CD4-positive, CD25-positive, alpha-beta regulatory T cell (primary cell): ENCODE measurements at regions not wholly inside any gene's neighbourhood (a gene's known extent, or its start where the extent isn't known, plus 50 kb on each side); places are given as distances from the start of the nearest gene placed in this dataset.

Experiments
- ATAC-seq, 2 donors: fragments of 150-1000 bp; cut with Tn5 transposase; one replicate each; pipeline ENCODE4 v1.10.0; 2021; ENCODE audit warnings: low read depth in 2 of 2, moderate number of reproducible peaks in 2 of 2, moderate library complexity in 1 of 2
- DNase-seq, 3 donors: peaks; one replicate each; pipeline versions ENCODE4 v3.0.0 to v3.0.0-alpha.2; 2012 to 2022; ENCODE audit warnings: mixed read lengths in 1 of 3
- H3K27ac ChIP-seq: one replicate; pipeline ENCODE4 v1.7.0; 2013; ENCODE audit warnings: mild to moderate bottlenecking, low read length; ENCODE audit not compliant: insufficient read depth, poor library complexity, severe bottlenecking
- H3K27me3 ChIP-seq: one replicate; pipeline ENCODE4 v1.7.0; 2013; ENCODE audit warnings: low read length; ENCODE audit not compliant: control insufficient read depth, insufficient read depth
- H3K36me3 ChIP-seq: one replicate; pipeline ENCODE4 v1.7.0; 2013; ENCODE audit warnings: mild to moderate bottlenecking, low read length, moderate library complexity; ENCODE audit not compliant: control insufficient read depth, insufficient read depth
- H3K4me1 ChIP-seq: 2 replicates; pipeline ENCODE4 v1.7.0; 2013; ENCODE audit warnings: mild to moderate bottlenecking, low read length; ENCODE audit not compliant: insufficient read depth, control insufficient read depth, poor library complexity, severe bottlenecking
- H3K4me3 ChIP-seq: one replicate; pipeline ENCODE4 v1.7.0; 2013; ENCODE audit warnings: low read depth, mild to moderate bottlenecking, low read length, moderate library complexity
- H3K9me3 ChIP-seq, 2 experiments: 1 replicate in 1 of 2; 2 replicates in 1 of 2; pipeline ENCODE4 v1.7.0; 2013; ENCODE audit warnings: low read length in 2 of 2, mild to moderate bottlenecking in 1 of 2, moderate library complexity in 1 of 2; ENCODE audit not compliant: control insufficient read depth in 2 of 2
- H3K27ac Mint-ChIP-seq, 3 donors: one replicate each; pipeline ENCODE4 v1.8.0; 2020 to 2022; ENCODE audit warnings: mild to moderate bottlenecking in 3 of 3, mixed read lengths in 3 of 3, moderate library complexity in 2 of 3
- H3K27me3 Mint-ChIP-seq: one replicate; pipeline ENCODE4 v1.8.0; 2022; ENCODE audit warnings: mild to moderate bottlenecking, mixed read lengths
- H3K36me3 Mint-ChIP-seq: one replicate; pipeline ENCODE4 v1.8.0; 2020; ENCODE audit warnings: mixed read lengths
- H3K4me1 Mint-ChIP-seq, 4 donors: one replicate each; pipeline ENCODE4 v1.8.0; 2020 to 2022; ENCODE audit warnings: mixed read lengths in 4 of 4, mild to moderate bottlenecking in 1 of 4
- H3K4me3 Mint-ChIP-seq, 4 donors: one replicate each; pipeline ENCODE4 v1.8.0; 2020 to 2022; ENCODE audit warnings: mild to moderate bottlenecking in 4 of 4, mixed read lengths in 4 of 4, moderate library complexity in 3 of 4
- H3K9me3 Mint-ChIP-seq, 7 donors: one replicate each; pipeline ENCODE4 v1.8.0; 2020 to 2022; ENCODE audit warnings: mixed read lengths in 7 of 7, mild to moderate bottlenecking in 3 of 7, moderate library complexity in 2 of 7

GRCh38 chr5:89864941-89865340 lies 544.6 kb downstream of the CETN3 start:
- no peak overlapping the region for H3K4me3 ChIP-seq
- no peaks in the 10 kb centered on the region for H3K27me3 ChIP-seq
- Mint-ChIP-seq H3K36me3 (no peaks in the 10 kb centered on the region), H3K27me3 (no peaks in the 10 kb centered on the region), H3K9me3 (peaks cover 0 to 10% (median 0%) of the 10 kb centered on the region in 7 donors), H3K4me1 (no peaks in the 10 kb centered on the region), H3K27ac (no peak overlapping the region), H3K4me3 (no peak overlapping the region)
- no peaks in the 10 kb centered on the region for H3K9me3 ChIP-seq
- DNase-seq (no peak), ATAC-seq (no peak)
- H3K27ac ChIP-seq, result no peak overlapping the region
- H3K36me3 ChIP-seq, result no peaks in the 10 kb centered on the region
- H3K4me1 ChIP-seq, result no peaks in the 10 kb centered on the region

GRCh38 chr5:89857790-89858189 lies 551.8 kb downstream of the CETN3 start:
- no peaks in the 10 kb centered on the region for H3K27me3 Mint-ChIP-seq
- H3K4me3 Mint-ChIP-seq, result no peak overlapping the region
- no peak for ATAC-seq

GRCh38 chr5:89855417-89855816 lies 554.1 kb downstream of the CETN3 start:
- H3K27ac Mint-ChIP-seq, result no peak overlapping the region
- DNase-seq, result no peak
- no peaks in the 10 kb centered on the region for H3K27me3 ChIP-seq
- H3K4me3 ChIP-seq, result no peak overlapping the region
- H3K9me3 ChIP-seq, result no peaks in the 10 kb centered on the region
- H3K27me3 Mint-ChIP-seq, result no peaks in the 10 kb centered on the region
- no peaks in the 10 kb centered on the region for H3K4me1 ChIP-seq
- no peaks in the 10 kb centered on the region for H3K4me1 Mint-ChIP-seq
- no peaks in the 10 kb centered on the region for H3K36me3 ChIP-seq
- no peak for ATAC-seq
- no peaks in the 10 kb centered on the region for H3K36me3 Mint-ChIP-seq
- H3K9me3 Mint-ChIP-seq, result peaks cover 0 to 7% (median 5%) of the 10 kb centered on the region in 7 donors
- H3K27ac ChIP-seq, result no peak overlapping the region
- no peak overlapping the region for H3K4me3 Mint-ChIP-seq

More at GRCh38 chr5:89857790-89858189, 551.8 kb downstream of the CETN3 start:
- Histone ChIP-seq H3K4me3 (no peak overlapping the region), H3K9me3 (no peaks in the 10 kb centered on the region), H3K36me3 (no peaks in the 10 kb centered on the region), H3K27ac (no peak overlapping the region), H3K4me1 (no peaks in the 10 kb centered on the region), H3K27me3 (no peaks in the 10 kb centered on the region)
- no peaks in the 10 kb centered on the region for H3K36me3 Mint-ChIP-seq
- peaks cover 0 to 7% (median 5%) of the 10 kb centered on the region in 7 donors for H3K9me3 Mint-ChIP-seq
- no peak for DNase-seq
- H3K4me1 Mint-ChIP-seq, result no peaks in the 10 kb centered on the region
- no peak overlapping the region for H3K27ac Mint-ChIP-seq

GRCh38 chr5:89851911-89852310 lies 557.6 kb downstream of the CETN3 start:
- no peaks in the 10 kb centered on the region for H3K9me3 Mint-ChIP-seq
- DNase-seq (no peak), ATAC-seq (no peak)
- no peak overlapping the region for H3K4me3 Mint-ChIP-seq
- Histone ChIP-seq H3K27me3 (no peaks in the 10 kb centered on the region), H3K4me1 (no peaks in the 10 kb centered on the region), H3K27ac (no peak overlapping the region), H3K4me3 (no peak overlapping the region), H3K36me3 (no peaks in the 10 kb centered on the region), H3K9me3 (no peaks in the 10 kb centered on the region)
- H3K4me1 Mint-ChIP-seq, result no peaks in the 10 kb centered on the region
- no peak overlapping the region for H3K27ac Mint-ChIP-seq
- no peaks in the 10 kb centered on the region for H3K36me3 Mint-ChIP-seq
- H3K27me3 Mint-ChIP-seq, result no peaks in the 10 kb centered on the region

- no peaks in the 10 kb centered on the region for H3K27me3 Mint-ChIP-seq
- H3K9me3 Mint-ChIP-seq, result peaks cover 0 to 6% (median 0%) of the 10 kb centered on the region in 7 donors
- H3K27ac ChIP-seq, result no peak overlapping the region
- DNase-seq, result no peak
- H3K27me3 ChIP-seq, result no peaks in the 10 kb centered on the region
- H3K4me3 Mint-ChIP-seq, result no peak overlapping the region
- no peaks in the 10 kb centered on the region for H3K4me1 Mint-ChIP-seq
- no peak overlapping the region for H3K4me3 ChIP-seq
- H3K36me3 ChIP-seq, result no peaks in the 10 kb centered on the region
- no peak for ATAC-seq
- H3K9me3 ChIP-seq, result no peaks in the 10 kb centered on the region
- H3K4me1 ChIP-seq, result no peaks in the 10 kb centered on the region
- H3K27ac Mint-ChIP-seq, result no peak overlapping the region
- H3K36me3 Mint-ChIP-seq, result no peaks in the 10 kb centered on the region
Measured at GRCh38 chr5:89850513-89850865, 559.1 kb downstream of the CETN3 start.

- DNase-seq (no peak), ATAC-seq (no peak)
- Mint-ChIP-seq H3K4me1 (no peaks in the 10 kb centered on the region), H3K9me3 (peaks cover 0 to 6% (median 0%) of the 10 kb centered on the region in 7 donors), H3K27me3 (no peaks in the 10 kb centered on the region), H3K4me3 (no peak overlapping the region), H3K36me3 (no peaks in the 10 kb centered on the region), H3K27ac (no peak overlapping the region)
- H3K4me1 ChIP-seq, result no peaks in the 10 kb centered on the region
- H3K36me3 ChIP-seq, result no peaks in the 10 kb centered on the region
- H3K27ac ChIP-seq, result no peak overlapping the region
- H3K4me3 ChIP-seq, result no peak overlapping the region
- no peaks in the 10 kb centered on the region for H3K27me3 ChIP-seq
- no peaks in the 10 kb centered on the region for H3K9me3 ChIP-seq
Measured at GRCh38 chr5:89849830-89850512, 559.6 kb downstream of the CETN3 start.

- Mint-ChIP-seq H3K27me3 (no peaks in the 10 kb centered on the region), H3K4me3 (no peak overlapping the region), H3K27ac (no peak overlapping the region), H3K9me3 (peaks cover 0 to 6% (median 0%) of the 10 kb centered on the region in 7 donors), H3K4me1 (no peaks in the 10 kb centered on the region), H3K36me3 (no peaks in the 10 kb centered on the region)
- DNase-seq (no peak), ATAC-seq (no peak)
- Histone ChIP-seq H3K27ac (no peak overlapping the region), H3K27me3 (no peaks in the 10 kb centered on the region), H3K4me3 (no peak overlapping the region), H3K4me1 (no peaks in the 10 kb centered on the region), H3K36me3 (no peaks in the 10 kb centered on the region), H3K9me3 (no peaks in the 10 kb centered on the region)
Measured at GRCh38 chr5:89847743-89848142, 561.8 kb downstream of the CETN3 start.

GRCh38 chr5:89844548-89844947 lies 565.0 kb downstream of the CETN3 start:
- H3K27me3 Mint-ChIP-seq, result no peaks in the 10 kb centered on the region
- no peaks in the 10 kb centered on the region for H3K27me3 ChIP-seq
- no peak overlapping the region for H3K4me3 Mint-ChIP-seq
- no peak overlapping the region for H3K27ac ChIP-seq
- no peaks in the 10 kb centered on the region for H3K36me3 Mint-ChIP-seq
- H3K27ac Mint-ChIP-seq, result no peak overlapping the region
- DNase-seq, result no peak
- no peaks in the 10 kb centered on the region for H3K4me1 Mint-ChIP-seq
- ATAC-seq, result no peak
- H3K4me1 ChIP-seq, result no peaks in the 10 kb centered on the region
- H3K36me3 ChIP-seq, result no peaks in the 10 kb centered on the region
- H3K9me3 Mint-ChIP-seq, result peaks cover 0 to 6% (median 0%) of the 10 kb centered on the region in 7 donors
- H3K4me3 ChIP-seq, result no peak overlapping the region
- no peaks in the 10 kb centered on the region for H3K9me3 ChIP-seq
